AML-193 (cell line): ENCODE measurements at regions not wholly inside any gene's neighbourhood (a gene's known extent, or its start where the extent isn't known, plus 50 kb on each side); places are given as distances from the start of the nearest gene placed in this dataset.
A peak's percentile ranks its signal among the peaks of the same experiment; 100 is the strongest.
"Not testable (repeated sequence)": the region's sequence is repeated elsewhere in the genome, so short reads cannot be mapped to it uniquely, and the experiment has no call there.

ENCODE experiments used
- DNase-seq, 2 experiments: peaks; one replicate each; lab custom pipeline; 2025; lab: John Stamatoyannopoulos, UW

DNA sequence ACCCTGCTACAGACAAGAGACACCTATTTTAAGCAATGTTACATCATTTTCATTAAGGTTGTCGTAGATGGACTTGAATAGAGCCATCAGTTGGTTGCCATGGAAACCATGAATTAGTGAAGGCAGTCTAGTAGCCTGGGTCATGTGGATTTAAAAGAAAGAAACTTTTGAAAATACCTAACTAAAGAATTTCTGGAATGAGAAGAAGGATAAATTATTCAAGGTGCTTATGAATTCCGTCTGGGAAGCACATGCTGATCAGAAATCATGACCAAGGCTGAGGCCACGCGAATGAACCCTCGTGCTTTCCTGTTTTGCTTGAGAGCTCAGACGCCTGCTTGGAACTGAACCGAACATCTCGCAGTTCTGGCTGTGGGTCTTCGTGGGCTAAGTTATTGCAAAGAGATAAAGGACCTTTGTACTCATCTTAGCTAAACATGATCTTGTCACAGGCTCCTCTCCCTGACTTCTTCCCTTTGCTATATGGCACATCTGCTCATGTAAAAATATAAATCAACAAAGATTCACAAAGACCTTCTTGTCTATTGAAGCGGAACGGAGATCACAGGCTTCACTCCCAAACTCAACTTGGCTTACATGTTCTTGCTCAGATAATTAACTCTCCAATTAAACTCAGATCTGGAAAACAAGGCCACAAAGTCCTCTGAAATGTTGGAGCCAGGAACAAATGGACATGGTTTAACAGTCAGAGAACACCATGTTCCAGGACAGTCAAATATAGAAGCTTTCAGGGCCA, 140.2 kb downstream of the NUFIP1 start:
- no peak for DNase-seq

DNA sequence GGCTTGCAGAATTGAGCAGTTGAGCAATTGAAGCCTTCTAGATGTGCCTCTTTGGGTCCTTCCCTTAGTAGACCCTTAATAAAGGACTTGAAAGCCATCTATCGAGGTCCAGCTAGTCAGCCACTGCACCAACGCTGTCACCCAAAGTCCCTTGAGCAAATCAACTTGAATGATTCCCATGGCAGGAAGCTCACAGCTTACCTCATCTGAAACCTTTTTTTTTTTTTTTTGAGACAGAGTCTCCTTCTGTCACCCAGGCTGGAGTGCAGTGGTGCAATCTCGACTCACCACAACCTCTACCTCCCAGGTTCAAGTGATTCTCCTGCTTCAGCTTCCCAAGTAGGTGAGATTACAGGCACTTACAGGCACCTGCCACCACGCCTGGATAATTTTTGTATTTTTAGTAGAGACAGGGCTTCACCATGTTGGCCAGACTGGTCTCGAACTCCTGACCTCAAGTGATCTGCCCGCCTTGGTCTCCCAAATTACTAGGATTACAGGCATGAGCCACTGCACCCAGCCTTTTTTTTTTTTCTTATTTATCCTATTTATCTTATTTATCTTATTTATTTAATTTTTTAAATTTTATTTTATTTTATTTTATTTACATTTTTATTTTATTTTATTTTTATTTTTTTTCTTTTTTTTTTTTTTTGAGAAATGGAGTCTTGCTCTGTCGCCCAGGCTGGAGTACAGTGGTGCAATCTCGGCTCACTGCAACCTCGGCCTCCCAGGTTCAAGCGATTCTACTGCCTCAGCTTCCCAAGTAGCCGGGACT, 143.8 kb downstream of the NUFIP1 start:
- DNase-seq = not testable (repeated sequence)

DNA sequence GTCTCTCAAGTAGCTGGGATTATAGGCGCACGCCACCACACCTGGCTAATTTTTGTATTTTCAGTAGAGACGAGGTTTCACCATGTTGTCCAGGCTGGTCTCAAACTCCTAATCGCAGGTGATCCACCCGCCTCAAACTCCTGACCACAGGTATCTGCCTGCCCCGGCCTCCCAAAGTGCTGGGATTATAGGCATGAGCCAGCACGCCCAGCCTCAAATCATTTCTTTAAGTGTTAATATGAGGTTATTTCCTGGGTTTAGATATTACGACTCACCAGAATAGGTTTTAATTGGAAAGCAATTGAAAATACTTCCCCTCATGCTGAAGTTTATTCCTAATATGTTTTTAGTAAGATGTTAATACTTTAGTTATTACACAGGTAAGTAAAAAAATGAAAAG, 144.5 kb downstream of the NUFIP1 start:
- DNase-seq = no peak

DNA sequence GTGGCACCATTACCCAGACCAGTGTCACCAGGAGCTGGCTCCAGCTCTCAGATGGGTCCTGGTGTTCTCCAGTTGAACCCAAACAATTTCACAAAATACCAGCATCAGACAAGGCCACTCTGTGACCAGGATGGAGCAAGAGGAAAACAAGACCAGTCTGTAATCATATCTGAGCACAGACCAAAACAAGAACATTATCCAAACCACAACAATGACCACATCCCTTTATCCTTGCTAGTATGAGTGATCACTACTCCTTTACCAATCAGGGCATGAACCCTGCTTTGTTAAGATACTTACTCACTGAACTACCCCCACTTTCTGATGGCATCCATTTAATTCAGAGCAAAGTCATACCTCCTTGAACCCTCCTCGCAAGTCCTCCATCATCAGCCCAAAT, 145.9 kb downstream of the NUFIP1 start:
- DNase-seq = no peak

GRCh38 chr13:44842158-44842557, 147.1 kb downstream of the NUFIP1 start:
- DNase-seq = no peak

DNA sequence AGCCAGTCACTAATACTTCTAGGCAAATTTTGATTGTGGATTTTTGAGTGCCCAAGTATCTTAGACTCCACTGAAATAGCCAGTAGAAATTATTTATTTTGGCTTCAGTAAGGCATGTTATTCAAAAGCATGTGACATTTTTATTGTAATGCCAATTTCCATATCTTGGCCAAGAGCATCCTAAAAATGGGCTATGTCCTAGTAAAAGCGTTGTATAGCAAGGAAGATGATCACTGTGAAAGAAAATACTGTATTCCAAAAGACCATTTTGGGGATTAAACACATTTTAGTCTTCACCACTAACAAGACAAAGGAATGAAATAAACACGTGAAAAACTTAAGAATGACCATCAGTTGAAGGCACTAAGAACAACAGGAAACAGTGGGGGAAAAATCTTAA, 149.1 kb downstream of the NUFIP1 start:
- no peak for DNase-seq

DNA sequence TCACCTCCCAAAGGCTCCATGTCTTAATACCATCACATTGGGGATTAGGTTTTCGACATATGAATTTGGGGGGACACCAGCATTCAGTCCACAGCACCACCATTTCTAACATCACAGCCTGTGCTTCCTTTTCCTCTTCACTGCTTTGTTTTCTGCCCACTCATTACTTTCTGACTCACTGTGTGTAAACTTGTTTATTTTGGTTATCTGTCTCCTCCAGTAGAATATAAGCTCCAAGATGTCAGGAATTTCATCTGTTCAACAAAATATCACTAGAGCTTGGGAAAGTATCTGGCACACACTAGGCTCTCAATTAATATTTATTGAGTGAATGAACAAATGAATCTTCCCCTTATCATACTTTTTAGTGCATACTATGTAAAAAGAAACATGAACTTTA, 152.0 kb downstream of the NUFIP1 start:
- DNase-seq = no peak

DNA sequence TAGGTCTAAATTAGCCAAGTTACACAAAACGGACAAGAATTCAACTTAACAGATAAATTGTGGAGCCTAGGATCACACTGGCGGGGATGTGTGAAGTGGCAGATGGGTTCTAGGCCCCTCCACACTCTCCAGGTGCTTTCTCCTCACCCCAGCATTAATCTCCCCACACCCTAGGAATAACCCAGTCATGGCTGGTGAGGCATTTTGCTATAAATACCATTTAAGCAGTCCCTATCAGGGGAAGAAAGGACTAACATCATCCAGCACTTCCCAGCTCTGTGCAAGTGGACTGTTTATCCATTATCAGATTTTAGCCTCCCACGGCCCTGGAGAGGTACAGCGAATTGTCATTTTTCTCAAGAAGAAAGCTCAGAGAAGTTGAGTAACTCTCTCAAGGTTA, 154.9 kb downstream of the NUFIP1 start:
- no peak for DNase-seq

DNA sequence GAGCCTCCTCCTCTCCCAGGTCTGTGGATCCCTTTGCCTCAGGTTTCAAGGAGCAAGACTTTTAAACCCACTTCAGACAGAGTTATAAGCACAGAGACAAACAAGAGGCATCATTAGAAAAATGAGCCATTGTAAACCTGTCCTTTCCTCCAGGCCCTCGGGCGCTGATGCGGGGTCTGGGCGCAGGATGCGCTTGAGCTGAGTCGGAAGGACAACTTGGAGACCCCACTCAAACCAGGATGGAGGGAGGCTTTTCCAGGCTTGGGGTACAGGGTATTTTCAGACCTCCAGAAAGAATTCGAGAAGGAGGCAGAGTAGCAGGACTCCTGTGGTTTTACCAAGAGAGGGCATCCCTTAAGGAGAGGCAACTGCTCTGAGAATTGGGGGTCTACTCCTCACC, 155.6 kb downstream of the NUFIP1 start:
- no peak for DNase-seq

- DNase-seq = no peak
These were observed 156.1 kb downstream of the NUFIP1 start for GRCh38 chr13:44833139-44833538.

DNA sequence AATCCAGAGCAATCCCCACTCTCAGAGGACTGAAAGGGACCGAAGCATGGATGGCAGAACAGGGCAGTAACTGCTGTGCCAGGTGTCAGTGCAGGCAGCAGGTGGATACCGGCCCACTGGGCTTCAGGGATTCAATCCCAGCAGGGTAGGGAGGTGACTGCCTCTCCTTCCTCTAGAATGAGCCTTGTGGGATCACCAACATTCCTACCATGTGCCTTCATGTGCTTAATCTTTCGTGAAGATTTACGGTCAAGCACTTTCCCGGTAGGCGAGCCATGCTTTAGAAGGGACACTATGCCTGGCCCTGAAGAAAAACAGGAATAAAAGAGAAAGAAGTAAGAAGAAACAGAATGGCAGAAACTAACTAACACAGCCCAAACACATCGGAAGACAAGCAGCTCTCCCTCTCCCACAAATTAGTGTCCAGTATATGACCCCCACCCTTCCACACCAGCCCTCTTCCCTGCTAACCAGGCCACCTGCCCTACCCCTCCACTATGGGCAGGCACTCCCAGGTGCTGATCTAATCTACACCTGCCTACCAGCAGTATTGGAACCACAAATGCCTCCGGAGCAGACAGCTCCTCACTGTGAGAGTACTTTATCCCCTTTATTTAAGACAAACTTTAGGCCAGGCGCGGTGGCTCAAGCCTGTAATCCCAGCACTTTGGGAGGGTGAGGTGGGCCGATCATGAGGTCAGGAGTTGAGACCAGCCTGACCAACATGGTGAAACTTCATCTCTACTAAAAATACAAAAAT, 162.5 kb downstream of the NUFIP1 start:
- no peak for DNase-seq

DNA sequence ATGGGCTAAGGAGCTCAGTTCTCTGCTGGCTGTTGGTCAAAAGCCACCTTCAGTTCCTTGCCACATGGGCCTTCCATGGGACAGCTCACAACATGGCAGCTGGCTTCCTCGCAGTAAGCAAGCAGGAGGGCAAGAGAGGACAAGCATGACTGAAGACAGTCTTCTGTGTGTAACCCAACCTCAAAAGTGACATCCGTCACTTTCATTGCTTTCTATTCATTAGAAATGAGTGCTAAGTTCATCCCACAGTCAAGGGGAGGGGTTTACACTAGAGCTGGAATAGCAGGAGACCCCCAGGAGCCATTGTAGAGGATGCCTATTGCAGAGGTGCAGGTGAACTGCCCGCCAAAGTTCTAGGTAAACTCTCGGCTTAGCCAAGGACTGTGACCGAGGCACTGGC, 163.3 kb downstream of the NUFIP1 start:
- DNase-seq = no peak

GRCh38 chr13:44823555-44823954, 165.7 kb downstream of the NUFIP1 start:
- not testable (repeated sequence) for DNase-seq

- DNase-seq = no peak
These were observed 167.0 kb downstream of the NUFIP1 start for GRCh38 chr13:44822291-44822690.

- DNase-seq = no peak
These were observed 169.5 kb downstream of the NUFIP1 start for GRCh38 chr13:44819772-44820171.

- DNase-seq = no peak
These were observed 170.0 kb downstream of the NUFIP1 start for GRCh38 chr13:44819245-44819644.

- DNase-seq = peak in 1 of 2 experiments; percentile 16
These were observed 170.8 kb downstream of the NUFIP1 start for GRCh38 chr13:44818428-44818827.

GRCh38 chr13:44818016-44818415, 171.3 kb downstream of the NUFIP1 start:
- no peak for DNase-seq

DNA sequence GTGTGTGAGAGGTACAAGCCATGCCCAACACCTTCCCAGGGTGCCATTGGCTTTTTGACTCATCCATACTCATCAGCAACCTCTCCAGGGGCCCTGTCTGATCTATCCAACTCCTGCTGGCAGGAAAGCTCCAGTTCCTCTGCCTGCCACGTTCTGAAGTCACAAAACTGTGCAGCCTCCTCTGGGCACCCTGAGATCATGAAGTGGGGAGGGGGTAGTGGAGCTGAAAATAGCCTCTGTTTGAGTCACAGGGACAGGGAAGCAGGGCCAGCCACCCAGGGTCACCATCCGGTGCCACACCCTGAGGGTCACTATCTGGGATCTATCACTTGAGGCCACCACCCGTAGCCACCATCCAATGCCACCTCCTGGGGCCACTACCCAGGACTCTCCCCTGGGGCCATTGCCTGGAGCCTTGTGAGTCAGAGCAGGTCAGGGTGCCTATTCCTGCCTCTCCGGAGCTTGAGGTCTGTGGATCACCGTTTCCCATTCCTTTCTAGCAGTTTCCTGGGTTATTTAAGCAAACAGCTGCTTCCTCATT, 172.1 kb downstream of the NUFIP1 start:
- no peak for DNase-seq

GRCh38 chr13:44816701-44817100, 172.6 kb downstream of the NUFIP1 start:
- DNase-seq = no peak

DNA sequence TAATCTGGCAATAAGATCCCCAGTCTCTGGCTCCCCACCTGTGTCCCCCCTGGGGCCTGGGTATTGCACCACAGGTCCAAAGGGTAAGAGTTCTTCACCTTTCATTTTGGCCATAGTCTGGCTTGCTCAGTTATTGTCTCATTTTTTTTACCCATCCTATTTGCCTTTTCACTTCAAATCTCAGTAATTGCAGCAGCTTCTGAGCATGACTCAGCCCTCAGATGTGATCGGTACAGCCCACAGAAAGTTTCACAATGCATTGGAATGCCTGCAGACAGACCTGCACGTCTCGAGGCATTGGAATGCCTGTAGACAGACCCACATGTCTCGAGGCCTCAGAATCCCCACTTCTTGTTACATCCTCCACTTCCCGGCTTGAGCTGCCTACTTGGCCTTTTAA, 173.6 kb downstream of the NUFIP1 start:
- DNase-seq = peak; percentile 10 to 38

GRCh38 chr13:44814836-44815235, 174.4 kb downstream of the NUFIP1 start:
- no peak for DNase-seq
